UCSD-AML1 (cell line): ENCODE measurements at regions not wholly inside any gene's neighbourhood (a gene's known extent, or its start where the extent isn't known, plus 50 kb on each side); places are given as distances from the start of the nearest gene placed in this dataset.

ENCODE experiments used
- DNase-seq: peaks from one replicate; lab custom pipeline; 2025; ENCODE audit not compliant: unreplicated experiment; lab: John Stamatoyannopoulos, UW

GRCh38 chr9:12874395-12874794, 99.6 kb downstream of the LURAP1L start:
- DNase-seq = no peak

GRCh38 chr9:12875191-12875590, 100.4 kb downstream of the LURAP1L start:
- no peak for DNase-seq

- no peak for DNase-seq
These were observed 102.1 kb downstream of the LURAP1L start for GRCh38 chr9:12876872-12877271.

- DNase-seq = no peak
These were observed 103.6 kb downstream of the LURAP1L start for GRCh38 chr9:12878351-12878978.

- no peak for DNase-seq
These were observed 105.1 kb downstream of the LURAP1L start for GRCh38 chr9:12879961-12880360.

GRCh38 chr9:12880406-12881015, 105.7 kb downstream of the LURAP1L start:
- no peak for DNase-seq

GRCh38 chr9:12882430-12882829, 107.6 kb downstream of the LURAP1L start:
- no peak for DNase-seq

GRCh38 chr9:12884736-12885395, 110.0 kb downstream of the LURAP1L start:
- DNase-seq = no peak

- DNase-seq = no peak
These were observed 114.7 kb downstream of the LURAP1L start for GRCh38 chr9:12889402-12890106.

GRCh38 chr9:12891588-12891987, 116.8 kb downstream of the LURAP1L start:
- DNase-seq = no peak

- no peak for DNase-seq
These were observed 128.5 kb downstream of the LURAP1L start for GRCh38 chr9:12903316-12903715.

- no peak for DNase-seq
These were observed 129.6 kb downstream of the LURAP1L start for GRCh38 chr9:12904261-12905000.

GRCh38 chr9:12906646-12907045, 131.8 kb downstream of the LURAP1L start:
- DNase-seq = no peak

GRCh38 chr9:12908895-12909294, 134.1 kb downstream of the LURAP1L start:
- DNase-seq = no peak

- no peak for DNase-seq
These were observed 140.6 kb downstream of the LURAP1L start for GRCh38 chr9:12915366-12915954.

GRCh38 chr9:12916042-12916441, 141.2 kb downstream of the LURAP1L start:
- DNase-seq = no peak

- DNase-seq = no peak
These were observed 145.6 kb downstream of the LURAP1L start for GRCh38 chr9:12920437-12920836.

GRCh38 chr9:12921621-12922020, 146.8 kb downstream of the LURAP1L start:
- no peak for DNase-seq

- DNase-seq = no peak
These were observed 147.5 kb downstream of the LURAP1L start for GRCh38 chr9:12922224-12922866.

- no peak for DNase-seq
These were observed 148.7 kb downstream of the LURAP1L start for GRCh38 chr9:12923468-12924009.
